Breast epithelium (tissue), 4 donors: ENCODE measurements at regions not wholly inside any gene's neighbourhood (a gene's known extent, or its start where the extent isn't known, plus 50 kb on each side); places are given as distances from the start of the nearest gene placed in this dataset.
"Not testable (repeated sequence)": the region's sequence is repeated elsewhere in the genome, so short reads cannot be mapped to it uniquely, and the experiment has no call there.

Experiments
- DNase-seq, 2 donors: peaks; one replicate each; pipeline ENCODE4 v3.0.0-alpha.2; 2019; ENCODE audit warnings: low spot score in 2 of 2
- H3K27ac ChIP-seq, 2 donors: fragments of 200-600 bp; sonication (generic) in 1 of 2; one replicate each; pipeline ENCODE4 v1.5.1; 2016 to 2019; ENCODE audit warnings: mild to moderate bottlenecking in 1 of 2
- H3K27me3 ChIP-seq, 2 donors: fragments of 200-600 bp; sonication (generic) in 1 of 2; one replicate each; pipeline versions ENCODE4 v1.5.1 to v1.6.0; 2017 to 2019; ENCODE audit warnings: control low read depth in 1 of 2, mild to moderate bottlenecking in 1 of 2
- H3K36me3 ChIP-seq: fragments of 200-600 bp; one replicate; pipeline ENCODE4 v1.5.1; 2019
- H3K4me1 ChIP-seq, 2 donors: fragments of 200-600 bp; sonication (generic); one replicate each; pipeline ENCODE4 v1.5.1; 2016 to 2019; ENCODE audit warnings: control low read depth in 1 of 2
- H3K4me3 ChIP-seq, 3 donors: fragments of 200-600 bp; sonication (generic); 1 replicate in 2 of 3; 2 replicates in 1 of 3; pipeline ENCODE4 v1.5.1; 2016 to 2019; ENCODE audit warnings: mild to moderate bottlenecking in 3 of 3, moderate library complexity in 2 of 3
- H3K9me3 ChIP-seq, 2 donors: fragments of 200-600 bp; sonication (generic) in 1 of 2; one replicate each; pipeline ENCODE4 v1.5.1; 2016 to 2019; ENCODE audit warnings: control low read depth in 1 of 2
- POLR2A ChIP-seq: fragments of 450-650 bp; IDR thresholded peaks from one replicate; pipeline ENCODE4 v1.6.1; 2016; ENCODE audit warnings: antibody characterized with exemption, mild to moderate bottlenecking, moderate library complexity
- POLR2AphosphoS5 ChIP-seq, 3 donors: sonication (generic); formaldehyde crosslinking; IDR thresholded peaks; one replicate each; pipeline ENCODE4 v1.6.1; 2017; ENCODE audit warnings: antibody characterized with exemption in 3 of 3
- intact Hi-C: fragments of 100-400 bp; cut with DNase I; formaldehyde crosslinking; loops from one replicate; pipeline ENCODE4 v1.15.1; 2023; ENCODE audit warnings: low total_unique reads
- TF ChIP-seq, protein P1 (sequence below), 3 donors: fragments of 450-650 bp; IDR thresholded peaks; one replicate each; pipeline ENCODE4 v1.5.1; 2016 to 2017; ENCODE audit warnings: antibody characterized with exemption in 3 of 3, mild to moderate bottlenecking in 3 of 3, moderate library complexity in 3 of 3

- H3K9me3 ChIP-seq = no peaks in the 10 kb centered on the region
- no peaks in the 10 kb centered on the region for H3K27me3 ChIP-seq
- no peak for DNase-seq
- no peak overlapping the region for H3K4me3 ChIP-seq
- no peak for TF ChIP-seq POLR2AphosphoS5 (IDR thresholded peaks at IDR 0.05)
- H3K36me3 ChIP-seq = no peaks in the 10 kb centered on the region
- H3K4me1 ChIP-seq = no peaks in the 10 kb centered on the region
- H3K27ac ChIP-seq = no peak overlapping the region
- intact Hi-C loops = no loop called here
These were observed 114.0 kb downstream of the FHIP1A start for GRCh38 chr4:151522866-151523519.

DNA sequence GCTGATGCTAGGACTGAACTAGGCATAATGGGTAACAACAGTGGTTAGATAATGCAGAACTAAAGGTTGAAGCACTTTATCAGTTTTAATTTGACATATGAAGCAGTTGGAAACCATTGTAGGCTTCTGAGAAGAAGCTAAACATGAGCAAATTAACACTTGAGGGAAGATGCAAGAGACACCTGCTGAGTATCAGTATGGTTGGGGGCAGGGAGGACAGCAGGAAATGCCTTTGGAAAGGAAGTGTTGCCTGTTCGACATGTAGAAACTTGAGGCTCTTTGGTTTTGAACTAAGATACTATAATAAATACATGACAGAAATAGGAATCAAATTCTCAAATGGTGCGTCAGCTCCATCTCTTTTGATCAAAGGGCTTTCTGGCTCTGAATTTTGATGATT lies 115.6 kb downstream of the FHIP1A start:
- Histone ChIP-seq H3K4me1 (no peaks in the 10 kb centered on the region), H3K27me3 (no peaks in the 10 kb centered on the region), H3K27ac (no peak overlapping the region), H3K9me3 (no peaks in the 10 kb centered on the region), H3K36me3 (no peaks in the 10 kb centered on the region), H3K4me3 (no peak overlapping the region)
- no peak for TF ChIP-seq POLR2AphosphoS5 (IDR thresholded peaks at IDR 0.05)
- no peak for TF ChIP-seq POLR2A
- TF ChIP-seq, protein P1, sequence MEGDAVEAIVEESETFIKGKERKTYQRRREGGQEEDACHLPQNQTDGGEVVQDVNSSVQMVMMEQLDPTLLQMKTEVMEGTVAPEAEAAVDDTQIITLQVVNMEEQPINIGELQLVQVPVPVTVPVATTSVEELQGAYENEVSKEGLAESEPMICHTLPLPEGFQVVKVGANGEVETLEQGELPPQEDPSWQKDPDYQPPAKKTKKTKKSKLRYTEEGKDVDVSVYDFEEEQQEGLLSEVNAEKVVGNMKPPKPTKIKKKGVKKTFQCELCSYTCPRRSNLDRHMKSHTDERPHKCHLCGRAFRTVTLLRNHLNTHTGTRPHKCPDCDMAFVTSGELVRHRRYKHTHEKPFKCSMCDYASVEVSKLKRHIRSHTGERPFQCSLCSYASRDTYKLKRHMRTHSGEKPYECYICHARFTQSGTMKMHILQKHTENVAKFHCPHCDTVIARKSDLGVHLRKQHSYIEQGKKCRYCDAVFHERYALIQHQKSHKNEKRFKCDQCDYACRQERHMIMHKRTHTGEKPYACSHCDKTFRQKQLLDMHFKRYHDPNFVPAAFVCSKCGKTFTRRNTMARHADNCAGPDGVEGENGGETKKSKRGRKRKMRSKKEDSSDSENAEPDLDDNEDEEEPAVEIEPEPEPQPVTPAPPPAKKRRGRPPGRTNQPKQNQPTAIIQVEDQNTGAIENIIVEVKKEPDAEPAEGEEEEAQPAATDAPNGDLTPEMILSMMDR (IDR thresholded peaks at IDR 0.05) = no peak
- no peak for DNase-seq
- intact Hi-C loops = no loop called here

DNA sequence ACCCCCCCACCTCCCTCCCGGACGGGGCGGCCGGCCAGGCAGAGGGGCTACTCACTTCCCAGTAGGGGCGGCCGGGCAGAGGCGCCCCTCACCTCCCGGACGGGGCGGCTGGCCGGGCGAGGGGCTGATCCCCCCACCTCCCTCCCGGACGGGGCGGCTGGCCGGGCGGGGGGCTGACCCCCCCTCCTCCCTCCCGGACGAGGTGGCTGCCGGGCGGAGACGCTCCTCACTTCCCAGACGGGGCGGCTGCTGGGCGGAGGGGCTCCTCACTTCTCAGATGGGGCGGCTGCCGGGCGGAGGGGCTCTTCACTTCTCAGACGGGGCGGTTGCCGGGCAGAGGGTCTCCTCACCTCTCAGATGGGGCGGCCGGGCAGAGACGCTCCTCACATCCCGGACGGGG lies 117.5 kb downstream of the FHIP1A start:
- H3K27ac ChIP-seq, H3K9me3 ChIP-seq, H3K4me1 ChIP-seq, H3K27me3 ChIP-seq, H3K36me3 ChIP-seq, DNase-seq, H3K4me3 ChIP-seq, intact Hi-C loops: not testable (repeated sequence)

DNA sequence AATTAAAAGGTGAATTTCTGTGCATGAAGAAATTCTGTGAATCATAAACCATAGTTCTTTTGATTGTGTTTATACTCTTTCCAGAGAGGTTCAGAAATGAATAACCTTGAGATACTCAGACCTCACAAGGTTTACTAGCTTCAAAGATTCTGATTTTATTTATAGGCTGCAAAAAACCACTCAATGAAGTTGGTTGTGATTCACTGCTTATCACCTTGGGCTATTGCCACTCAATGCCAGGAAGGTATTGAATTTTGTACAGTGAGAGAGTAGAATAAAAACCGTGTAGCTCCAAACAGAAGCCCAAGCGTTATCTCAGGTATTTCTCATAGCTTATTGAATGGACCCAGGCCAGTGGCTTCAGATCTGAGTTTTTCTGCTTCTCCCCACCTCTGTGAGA lies 118.7 kb downstream of the FHIP1A start:
- Histone ChIP-seq H3K4me3 (no peak overlapping the region), H3K4me1 (no peaks in the 10 kb centered on the region), H3K36me3 (no peaks in the 10 kb centered on the region), H3K27ac (no peak overlapping the region), H3K27me3 (no peaks in the 10 kb centered on the region), H3K9me3 (no peaks in the 10 kb centered on the region)
- DNase-seq = no peak
- intact Hi-C loops = no loop called here
- TF ChIP-seq, protein P1 (IDR thresholded peaks at IDR 0.05) = no peak
- TF ChIP-seq POLR2AphosphoS5 (IDR thresholded peaks at IDR 0.05) = no peak

- TF ChIP-seq, protein P1 (IDR thresholded peaks at IDR 0.05) = no peak
- TF ChIP-seq POLR2A = no peak
- no peak for TF ChIP-seq POLR2AphosphoS5 (IDR thresholded peaks at IDR 0.05)
These were observed 120.2 kb downstream of the FHIP1A start for GRCh38 chr4:151529187-151529586.

GRCh38 chr4:151530230-151530629 lies 121.3 kb downstream of the FHIP1A start:
- Histone ChIP-seq H3K27ac (no peak overlapping the region), H3K36me3 (no peaks in the 10 kb centered on the region), H3K4me3 (no peak overlapping the region), H3K4me1 (no peaks in the 10 kb centered on the region), H3K9me3 (no peaks in the 10 kb centered on the region), H3K27me3 (no peaks in the 10 kb centered on the region)
- DNase-seq = no peak
- intact Hi-C loops = no loop called here
- TF ChIP-seq POLR2A (no peak), POLR2AphosphoS5 (IDR thresholded peaks at IDR 0.05) (no peak)
- TF ChIP-seq, protein P1 (IDR thresholded peaks at IDR 0.05) = no peak

More at GRCh38 chr4:151529187-151529586, 120.2 kb downstream of the FHIP1A start:
- H3K4me3 ChIP-seq = no peak overlapping the region
- DNase-seq = no peak
- H3K36me3 ChIP-seq = no peaks in the 10 kb centered on the region
- H3K4me1 ChIP-seq = no peaks in the 10 kb centered on the region
- intact Hi-C loops = no loop called here
- no peaks in the 10 kb centered on the region for H3K9me3 ChIP-seq
- no peak overlapping the region for H3K27ac ChIP-seq
- H3K27me3 ChIP-seq = no peaks in the 10 kb centered on the region
